SK-N-SH treated with all-trans-retinoic acid at 6 μM for 48 hours (cell line): ENCODE measurements at regions not wholly inside any gene's neighbourhood (a gene's known extent, or its start where the extent isn't known, plus 50 kb on each side); places are given as distances from the start of the nearest gene placed in this dataset.

Experiments
- ARNTL ChIP-seq: fragments of 450-650 bp; formaldehyde crosslinking; IDR thresholded peaks from 2 replicates; pipeline ENCODE4 v1.5.0; 2020; ENCODE audit warnings: low read depth, mild to moderate bottlenecking, moderate library complexity, borderline replicate concordance
- PATZ1 ChIP-seq: fragments of 250-450 bp; sonication (Bioruptor Pico); IDR thresholded peaks from 2 replicates; pipeline ENCODE4 v1.8.0; 2020; ENCODE audit warnings: mild to moderate bottlenecking, moderate library complexity, borderline replicate concordance
- TF ChIP-seq, protein P1 (sequence below): fragments of 250-450 bp; sonication (Bioruptor Pico); IDR thresholded peaks from 2 replicates; pipeline ENCODE4 v1.5.1; 2020; ENCODE audit warnings: low read depth, mild to moderate bottlenecking, moderate library complexity

DNA sequence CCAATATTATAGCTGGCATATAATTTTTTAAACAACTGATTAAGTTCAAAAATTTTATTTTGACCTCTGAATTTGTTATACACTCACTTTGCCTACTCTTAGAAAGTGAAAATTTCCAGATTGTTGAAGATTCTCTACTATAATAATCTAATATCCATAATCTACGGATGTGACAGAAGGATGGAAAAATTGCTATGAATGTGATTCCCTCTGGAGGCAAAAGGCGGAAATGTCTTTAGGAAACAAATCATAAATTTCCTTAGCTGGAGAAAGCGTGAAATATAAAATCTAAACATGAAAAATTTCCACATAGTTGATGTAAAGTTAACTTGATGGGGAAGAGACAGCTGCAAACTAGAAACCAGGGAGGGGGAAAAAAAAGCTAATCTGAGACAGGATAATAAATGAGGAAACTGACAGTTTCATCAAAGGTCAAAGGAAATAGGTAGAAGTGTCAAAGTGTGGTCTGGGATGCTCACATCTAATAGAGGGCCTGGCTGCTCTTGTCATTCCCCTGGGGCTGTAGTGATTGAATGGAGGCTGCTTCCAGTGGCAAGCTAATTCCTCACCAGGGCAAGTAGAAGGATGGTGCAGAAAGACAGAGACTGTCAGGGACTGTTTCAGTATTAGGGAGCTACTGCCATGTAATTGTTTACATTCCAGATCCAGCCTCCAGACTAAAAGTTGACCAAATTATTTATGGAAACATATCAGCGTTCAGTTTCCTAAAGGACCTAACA, 264.5 kb downstream of the SDHAF3 start:
- TF ChIP-seq PATZ1 (CRISPR knock-in tag) (no peak), ARNTL (CRISPR knock-in tag) (no peak)
- TF ChIP-seq, protein P1, sequence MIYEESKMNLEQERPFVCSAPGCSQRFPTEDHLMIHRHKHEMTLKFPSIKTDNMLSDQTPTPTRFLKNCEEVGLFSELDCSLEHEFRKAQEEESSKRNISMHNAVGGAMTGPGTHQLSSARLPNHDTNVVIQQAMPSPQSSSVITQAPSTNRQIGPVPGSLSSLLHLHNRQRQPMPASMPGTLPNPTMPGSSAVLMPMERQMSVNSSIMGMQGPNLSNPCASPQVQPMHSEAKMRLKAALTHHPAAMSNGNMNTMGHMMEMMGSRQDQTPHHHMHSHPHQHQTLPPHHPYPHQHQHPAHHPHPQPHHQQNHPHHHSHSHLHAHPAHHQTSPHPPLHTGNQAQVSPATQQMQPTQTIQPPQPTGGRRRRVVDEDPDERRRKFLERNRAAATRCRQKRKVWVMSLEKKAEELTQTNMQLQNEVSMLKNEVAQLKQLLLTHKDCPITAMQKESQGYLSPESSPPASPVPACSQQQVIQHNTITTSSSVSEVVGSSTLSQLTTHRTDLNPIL (CRISPR knock-in tag) = no peak
